ENCODE measurements at regions not wholly inside any gene's neighbourhood (a gene's known extent, or its start where the extent isn't known, plus 50 kb on each side); places are given as distances from the start of the nearest gene placed in this dataset.
A peak's percentile ranks its signal among the peaks of the same experiment; 100 is the strongest.

GRCh38 chr6:12221856-12222255, 68.3 kb upstream of the EDN1 start:
- Mint-ChIP-seq H3K27ac (no peak overlapping the region), H3K9me3 (no peaks in the 10 kb centered on the region), H3K4me3 (no peak overlapping the region), H3K27me3 (no peaks in the 10 kb centered on the region), H3K4me1 (no peaks in the 10 kb centered on the region), H3K36me3 (no peaks in the 10 kb centered on the region)

GRCh38 chr6:12222405-12223366, 67.5 kb upstream of the EDN1 start:
- Mint-ChIP-seq H3K36me3 (no peaks in the 10 kb centered on the region), H3K27me3 (no peaks in the 10 kb centered on the region), H3K9me3 (no peaks in the 10 kb centered on the region), H3K4me3 (no peak overlapping the region), H3K27ac (no peak overlapping the region), H3K4me1 (no peaks in the 10 kb centered on the region)

- Mint-ChIP-seq H3K9me3 (no peaks in the 10 kb centered on the region), H3K27me3 (no peaks in the 10 kb centered on the region), H3K27ac (no peak overlapping the region), H3K36me3 (no peaks in the 10 kb centered on the region), H3K4me1 (peaks cover 2% of the 10 kb centered on the region), H3K4me3 (no peak overlapping the region)
Measured at GRCh38 chr6:12223383-12223782, 66.8 kb upstream of the EDN1 start.

- no peaks in the 10 kb centered on the region for H3K36me3 Mint-ChIP-seq
- H3K4me1 Mint-ChIP-seq, result peaks cover 10% of the 10 kb centered on the region
- H3K9me3 Mint-ChIP-seq, result no peaks in the 10 kb centered on the region
- H3K4me3 Mint-ChIP-seq, result no peak overlapping the region
- H3K27me3 Mint-ChIP-seq, result no peaks in the 10 kb centered on the region
- no peak overlapping the region for H3K27ac Mint-ChIP-seq
Measured at GRCh38 chr6:12224251-12224650, 65.9 kb upstream of the EDN1 start.

GRCh38 chr6:12228447-12229146, 61.6 kb upstream of the EDN1 start:
- Mint-ChIP-seq H3K9me3 (no peaks in the 10 kb centered on the region), H3K36me3 (no peaks in the 10 kb centered on the region), H3K4me3 (no peak overlapping the region), H3K4me1 (peaks cover 41% of the 10 kb centered on the region), H3K27ac (peak overlapping the region; percentile 52), H3K27me3 (no peaks in the 10 kb centered on the region)

GRCh38 chr6:12229332-12229731, 60.8 kb upstream of the EDN1 start:
- no peaks in the 10 kb centered on the region for H3K36me3 Mint-ChIP-seq
- H3K4me3 Mint-ChIP-seq, result peak overlapping the region; percentile 2
- H3K27ac Mint-ChIP-seq, result peak overlapping the region; percentile 37
- H3K27me3 Mint-ChIP-seq, result no peaks in the 10 kb centered on the region
- no peaks in the 10 kb centered on the region for H3K9me3 Mint-ChIP-seq
- H3K4me1 Mint-ChIP-seq, result peaks cover 48% of the 10 kb centered on the region

GRCh38 chr6:12230523-12230922, 59.6 kb upstream of the EDN1 start:
- Mint-ChIP-seq H3K27me3 (no peaks in the 10 kb centered on the region), H3K4me1 (peaks cover 48% of the 10 kb centered on the region), H3K9me3 (no peaks in the 10 kb centered on the region), H3K4me3 (no peak overlapping the region), H3K27ac (no peak overlapping the region), H3K36me3 (no peaks in the 10 kb centered on the region)

GRCh38 chr6:12232339-12232738, 57.8 kb upstream of the EDN1 start:
- Mint-ChIP-seq H3K4me1 (peaks cover 48% of the 10 kb centered on the region), H3K27ac (peak overlapping the region; percentile 46), H3K9me3 (no peaks in the 10 kb centered on the region), H3K27me3 (no peaks in the 10 kb centered on the region), H3K4me3 (peak overlapping the region; percentile 39), H3K36me3 (no peaks in the 10 kb centered on the region)

- Mint-ChIP-seq H3K4me3 (peak overlapping the region; percentile 67), H3K27ac (peak overlapping the region; percentile 59), H3K4me1 (peaks cover 48% of the 10 kb centered on the region), H3K36me3 (no peaks in the 10 kb centered on the region), H3K9me3 (no peaks in the 10 kb centered on the region), H3K27me3 (no peaks in the 10 kb centered on the region)
Measured at GRCh38 chr6:12232821-12233220, 57.3 kb upstream of the EDN1 start.

GRCh38 chr6:12233693-12234571, 56.2 kb upstream of the EDN1 start:
- H3K36me3 Mint-ChIP-seq, result no peaks in the 10 kb centered on the region
- H3K27ac Mint-ChIP-seq, result peak overlapping the region; percentile 38

GRCh38 chr6:12235341-12235740, 54.8 kb upstream of the EDN1 start:
- peaks cover 35% of the 10 kb centered on the region for H3K4me1 Mint-ChIP-seq
- no peak overlapping the region for H3K27ac Mint-ChIP-seq
- no peak overlapping the region for H3K4me3 Mint-ChIP-seq
- no peaks in the 10 kb centered on the region for H3K36me3 Mint-ChIP-seq
- H3K27me3 Mint-ChIP-seq, result no peaks in the 10 kb centered on the region
- no peaks in the 10 kb centered on the region for H3K9me3 Mint-ChIP-seq

More at GRCh38 chr6:12233693-12234571, 56.2 kb upstream of the EDN1 start:
- H3K4me1 Mint-ChIP-seq, result peaks cover 48% of the 10 kb centered on the region
- no peaks in the 10 kb centered on the region for H3K27me3 Mint-ChIP-seq
- H3K4me3 Mint-ChIP-seq, result no peak overlapping the region
- no peaks in the 10 kb centered on the region for H3K9me3 Mint-ChIP-seq

GRCh38 chr6:12238219-12238618, 51.9 kb upstream of the EDN1 start:
- no peak overlapping the region for H3K4me3 Mint-ChIP-seq
- H3K27me3 Mint-ChIP-seq, result no peaks in the 10 kb centered on the region
- H3K27ac Mint-ChIP-seq, result no peak overlapping the region
- H3K4me1 Mint-ChIP-seq, result peaks cover 27% of the 10 kb centered on the region
- no peaks in the 10 kb centered on the region for H3K9me3 Mint-ChIP-seq
- H3K36me3 Mint-ChIP-seq, result no peaks in the 10 kb centered on the region

Data from activated naive CD4-positive, alpha-beta T cell treated with anti-CD3 and anti-CD28 coated beads, Interleukin-2, amount 50 U/mL, for 24 hours (primary cell).